Renal pelvis (tissue), 1 donor: ENCODE measurements at regions not wholly inside any gene's neighbourhood (a gene's known extent, or its start where the extent isn't known, plus 50 kb on each side); places are given as distances from the start of the nearest gene placed in this dataset.

ENCODE experiments used
- DNase-seq: peaks from one replicate; pipeline ENCODE4 v3.0.0-alpha.2; 2013

DNA sequence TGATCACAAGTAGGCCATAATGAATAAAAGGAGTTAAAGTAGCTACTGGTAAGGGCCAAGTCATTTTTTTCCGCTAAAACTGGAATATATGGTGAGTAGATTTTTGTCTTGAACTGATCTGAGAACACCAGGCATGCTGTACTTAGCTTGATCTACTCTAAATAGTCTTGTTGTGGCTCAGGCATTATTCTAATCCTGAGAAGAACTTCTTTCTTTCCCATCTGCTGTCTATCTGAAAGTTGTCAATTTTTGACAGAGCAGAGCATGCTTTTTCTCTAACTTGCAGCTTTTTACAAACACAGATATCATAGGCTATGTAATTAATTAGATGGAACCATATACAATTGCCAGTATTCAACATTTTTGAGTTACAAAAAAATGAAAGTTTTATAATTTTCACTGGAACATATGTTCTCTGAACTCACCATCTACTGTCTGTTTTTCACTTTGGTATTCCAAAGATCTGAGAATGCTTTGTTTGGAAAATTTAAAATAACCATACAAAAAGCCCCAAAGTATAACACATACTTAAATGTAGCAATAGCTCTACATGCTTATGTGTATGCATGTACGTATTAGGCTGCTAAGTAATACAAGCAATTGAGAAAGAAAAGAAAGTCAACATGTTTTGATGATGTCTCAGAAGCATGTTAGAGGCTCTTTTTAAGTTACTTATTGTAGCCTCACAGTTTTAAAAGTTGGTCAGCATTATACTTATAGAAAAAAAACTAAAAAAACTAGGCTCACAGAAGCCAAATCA, 542.7 kb upstream of the LUZP2 start:
- no peak for DNase-seq

DNA sequence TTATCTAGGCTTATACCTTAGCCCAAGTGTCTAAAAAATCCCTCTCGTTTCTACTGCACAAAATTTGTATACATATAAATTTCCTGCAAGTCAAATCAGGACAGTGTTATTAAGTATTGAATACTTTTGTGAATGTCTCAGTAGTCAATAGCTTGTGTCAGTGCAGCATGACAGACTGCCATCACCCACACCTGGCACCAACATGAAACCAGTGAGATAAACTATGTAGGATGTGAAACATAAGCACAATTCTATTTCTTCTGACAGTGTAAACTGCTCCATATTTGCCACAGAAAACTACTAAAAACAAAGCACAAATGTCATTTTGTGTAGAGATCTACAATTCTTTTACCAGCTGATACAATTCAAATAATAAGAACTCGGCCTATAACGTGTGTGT, 542.1 kb upstream of the LUZP2 start:
- DNase-seq = no peak

DNA sequence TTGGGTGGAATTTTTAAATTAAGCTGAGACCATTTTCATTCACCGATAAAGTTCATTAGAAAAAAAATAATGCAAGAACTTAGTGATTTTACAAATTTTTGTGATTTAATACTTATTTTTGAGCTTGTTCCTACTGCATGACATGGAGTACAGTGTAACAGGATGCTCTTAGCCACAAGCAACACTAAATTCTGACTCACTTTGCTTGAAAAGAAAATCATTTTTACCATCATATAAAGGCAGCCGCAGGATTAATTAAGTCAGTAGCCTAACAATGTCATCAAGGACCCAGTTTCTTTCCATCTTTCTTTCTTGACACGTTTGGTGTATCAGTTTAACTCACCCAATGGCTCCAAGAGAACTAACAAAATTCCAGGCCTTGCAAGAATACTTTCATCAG, 540.3 kb upstream of the LUZP2 start:
- DNase-seq = no peak

GRCh38 chr11:23957314-23957713, 539.5 kb upstream of the LUZP2 start:
- DNase-seq = no peak

DNA sequence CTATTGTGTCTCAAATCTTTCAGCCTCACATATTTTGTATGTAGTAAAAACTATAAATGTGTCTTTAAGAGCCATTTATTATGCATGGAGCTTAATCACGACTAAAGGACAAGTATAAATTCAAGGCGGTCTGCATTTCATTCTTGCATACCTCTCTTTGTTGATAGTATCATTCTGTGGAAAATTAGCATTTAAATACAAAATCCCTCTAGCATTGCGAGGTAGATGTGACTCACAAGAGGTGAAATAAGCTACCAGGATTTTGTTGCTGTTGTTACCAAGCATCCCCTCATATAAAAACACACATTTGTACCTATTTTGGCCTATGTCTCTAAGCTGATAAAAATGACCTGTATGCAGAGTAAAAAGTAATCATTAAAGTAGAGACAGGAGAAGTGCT, 537.4 kb upstream of the LUZP2 start:
- no peak for DNase-seq

GRCh38 chr11:23961503-23962338, 535.1 kb upstream of the LUZP2 start:
- no peak for DNase-seq

- DNase-seq = no peak
Measured at GRCh38 chr11:23973244-23973643, 523.6 kb upstream of the LUZP2 start.

- no peak for DNase-seq
Measured at GRCh38 chr11:23974051-23974450, 522.8 kb upstream of the LUZP2 start.

DNA sequence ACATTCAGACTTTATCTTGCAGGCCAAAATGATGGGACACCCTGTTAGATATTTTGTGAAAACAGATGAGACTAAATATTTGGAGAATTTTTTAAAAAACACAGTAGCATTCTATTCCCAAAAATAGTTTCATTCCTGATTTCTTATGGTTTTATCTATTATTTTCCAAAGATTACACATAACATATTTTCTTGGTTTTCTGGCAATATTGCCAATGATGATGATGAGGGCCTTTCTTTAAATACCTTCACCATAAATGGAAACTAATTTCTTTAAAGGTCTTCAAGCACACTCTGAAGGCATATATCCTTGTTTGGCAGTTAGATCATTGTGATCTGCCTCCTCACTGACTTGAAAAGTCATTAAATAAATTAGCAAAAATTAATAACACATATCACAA, 522.3 kb upstream of the LUZP2 start:
- no peak for DNase-seq

- no peak for DNase-seq
Measured at GRCh38 chr11:23976426-23976825, 520.4 kb upstream of the LUZP2 start.

DNA sequence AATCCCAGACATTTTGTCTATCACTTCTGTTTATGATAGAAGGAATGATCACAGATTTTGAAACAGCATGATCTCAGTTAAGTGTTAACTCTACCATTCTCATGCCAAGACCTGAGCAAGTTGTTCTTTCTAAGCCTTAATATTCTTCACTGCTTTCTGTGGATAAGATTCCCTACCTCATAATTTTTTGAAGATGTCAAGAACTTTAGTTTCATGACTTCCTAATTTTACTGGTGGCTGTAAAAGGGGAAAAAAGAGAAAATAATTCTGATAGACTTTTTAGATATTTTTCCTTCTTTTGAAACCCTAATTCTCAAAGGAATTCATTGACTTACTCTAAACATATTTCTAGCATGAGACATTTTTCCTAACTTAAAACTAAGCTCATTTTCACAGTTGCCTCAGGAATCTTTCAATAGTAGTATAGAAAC, 520.0 kb upstream of the LUZP2 start:
- DNase-seq = no peak

- DNase-seq = no peak
Measured at GRCh38 chr11:23988381-23989006, 508.4 kb upstream of the LUZP2 start.

- no peak for DNase-seq
Measured at GRCh38 chr11:23990346-23991164, 506.3 kb upstream of the LUZP2 start.

DNA sequence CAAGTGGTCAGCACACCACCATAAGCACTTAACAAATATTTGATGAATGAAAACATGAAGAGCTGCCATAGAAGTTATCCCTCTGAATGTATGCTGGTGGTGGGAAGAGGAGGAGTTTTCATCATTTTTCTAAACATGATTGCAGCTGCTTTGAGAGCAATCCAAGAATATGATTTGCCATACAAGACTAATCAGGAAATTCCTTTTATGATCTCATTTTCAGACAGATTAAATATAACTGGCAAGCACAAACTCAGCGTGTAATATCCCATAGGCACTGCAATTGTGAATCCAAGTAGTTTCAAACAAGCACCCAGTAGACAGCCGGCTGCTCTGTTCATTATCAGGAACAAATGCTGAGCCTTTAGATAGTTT, 505.7 kb upstream of the LUZP2 start:
- DNase-seq = no peak

DNA sequence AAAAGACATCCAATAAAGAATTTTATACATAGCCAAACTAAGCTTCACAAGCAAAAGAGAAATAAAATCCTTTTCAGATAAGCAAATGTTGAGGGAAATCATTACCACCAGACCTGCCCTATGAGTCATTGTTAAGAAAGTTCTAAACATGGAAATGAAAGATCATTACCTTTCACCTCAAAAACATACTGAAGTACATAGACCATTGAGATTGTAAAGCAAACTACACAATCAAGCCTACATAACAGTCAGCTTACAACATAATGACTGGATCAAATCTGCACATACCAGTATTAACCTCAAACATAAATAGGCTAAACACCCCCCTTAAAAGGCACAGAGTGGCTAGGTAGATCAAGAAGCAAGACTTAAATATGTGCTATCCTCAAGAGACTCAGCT, 501.0 kb upstream of the LUZP2 start:
- no peak for DNase-seq

DNA sequence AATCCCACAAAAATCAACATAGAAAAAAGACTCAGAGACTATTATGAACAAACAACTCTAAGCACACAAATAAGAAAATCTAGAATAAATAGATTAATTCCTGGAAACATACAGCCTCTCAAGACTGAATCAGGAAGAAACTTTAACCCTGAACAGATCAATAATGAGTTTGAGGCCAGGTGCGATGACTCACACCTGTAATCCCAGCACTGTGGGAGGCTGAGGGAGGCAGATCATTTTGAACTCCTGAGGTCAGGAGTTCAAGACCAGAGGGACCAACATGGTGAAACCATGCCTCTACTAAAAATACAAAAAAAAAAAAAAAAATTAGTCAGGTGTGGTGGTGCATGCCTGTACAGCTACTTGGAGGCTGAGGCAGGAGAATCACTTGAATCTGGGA, 499.5 kb upstream of the LUZP2 start:
- DNase-seq = no peak

- DNase-seq = no peak
Measured at GRCh38 chr11:24005202-24005876, 491.5 kb upstream of the LUZP2 start.

DNA sequence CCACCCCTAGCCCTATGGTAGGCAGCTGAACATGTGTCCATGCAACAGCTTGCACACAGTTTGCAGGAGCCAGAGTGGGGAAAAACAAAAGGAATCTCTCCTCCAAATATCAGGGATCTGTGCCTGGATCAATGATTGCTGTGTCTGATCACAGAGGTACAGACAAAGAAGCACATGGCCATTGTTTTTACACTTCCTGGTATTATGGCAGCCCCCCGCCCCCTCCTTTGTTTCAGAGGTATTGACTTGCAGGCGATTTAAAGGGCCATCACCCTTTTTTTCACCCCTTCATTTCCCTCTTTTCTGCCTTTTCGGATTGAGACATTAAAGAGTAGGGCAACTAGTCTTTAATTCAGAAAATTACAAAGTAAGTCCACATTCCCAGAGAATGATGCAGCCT, 453.0 kb upstream of the LUZP2 start:
- DNase-seq = no peak

DNA sequence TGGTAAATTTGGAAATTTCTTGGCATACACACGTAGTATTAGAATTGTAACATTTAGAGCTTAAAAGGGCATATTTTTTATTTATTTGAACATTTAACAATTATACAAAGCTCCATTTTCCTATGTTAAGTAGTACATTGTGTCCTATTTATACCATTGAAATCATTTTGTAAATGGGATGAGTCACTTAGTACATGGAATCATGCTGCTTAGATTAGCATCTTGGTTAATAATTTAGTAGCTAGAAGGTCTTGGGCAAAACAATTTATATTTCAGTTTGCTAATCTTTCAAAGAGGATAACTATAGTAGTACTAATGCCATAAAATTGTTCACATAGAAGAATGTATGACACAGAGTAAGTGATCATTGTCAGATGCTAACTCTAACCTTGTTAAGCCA, 450.1 kb upstream of the LUZP2 start:
- no peak for DNase-seq

GRCh38 chr11:24056051-24056450, 440.8 kb upstream of the LUZP2 start:
- DNase-seq = no peak

GRCh38 chr11:24060125-24060524, 436.7 kb upstream of the LUZP2 start:
- no peak for DNase-seq
